Mesothelial cell of epicardium (in vitro differentiated cells): ENCODE measurements at regions not wholly inside any gene's neighbourhood (a gene's known extent, or its start where the extent isn't known, plus 50 kb on each side); places are given as distances from the start of the nearest gene placed in this dataset.

Experiments used
- DNase-seq, 2 experiments: peaks; one replicate each; pipeline ENCODE4 v3.0.0; 2021; ENCODE audit warnings: low spot score in 2 of 2; ENCODE audit not compliant: unreplicated experiment in 2 of 2
- H3K27ac Mint-ChIP-seq: 2 replicates; pipeline ENCODE4 v1.8.0; 2021; ENCODE audit warnings: mixed read lengths
- H3K27me3 Mint-ChIP-seq: 2 replicates; pipeline ENCODE4 v1.8.0; 2021; ENCODE audit warnings: low read depth, mixed read lengths
- H3K36me3 Mint-ChIP-seq: 2 replicates; pipeline ENCODE4 v1.8.0; 2021; ENCODE audit warnings: mixed read lengths
- H3K4me1 Mint-ChIP-seq: 2 replicates; pipeline ENCODE4 v1.8.0; 2021; ENCODE audit warnings: mixed read lengths
- H3K4me3 Mint-ChIP-seq: 2 replicates; pipeline ENCODE4 v1.8.0; 2021; ENCODE audit warnings: mild to moderate bottlenecking, moderate library complexity, mixed read lengths
- H3K9me3 Mint-ChIP-seq: 2 replicates; pipeline ENCODE4 v1.8.0; 2021; ENCODE audit warnings: mixed read lengths
- TF ChIP-seq, protein P1 (sequence below): fragments of 200-600 bp; sonication (generic); IDR thresholded peaks from one replicate; pipeline ENCODE4 v1.5.0; 2021; ENCODE audit warnings: antibody characterized with exemption; ENCODE audit not compliant: unreplicated experiment

DNA sequence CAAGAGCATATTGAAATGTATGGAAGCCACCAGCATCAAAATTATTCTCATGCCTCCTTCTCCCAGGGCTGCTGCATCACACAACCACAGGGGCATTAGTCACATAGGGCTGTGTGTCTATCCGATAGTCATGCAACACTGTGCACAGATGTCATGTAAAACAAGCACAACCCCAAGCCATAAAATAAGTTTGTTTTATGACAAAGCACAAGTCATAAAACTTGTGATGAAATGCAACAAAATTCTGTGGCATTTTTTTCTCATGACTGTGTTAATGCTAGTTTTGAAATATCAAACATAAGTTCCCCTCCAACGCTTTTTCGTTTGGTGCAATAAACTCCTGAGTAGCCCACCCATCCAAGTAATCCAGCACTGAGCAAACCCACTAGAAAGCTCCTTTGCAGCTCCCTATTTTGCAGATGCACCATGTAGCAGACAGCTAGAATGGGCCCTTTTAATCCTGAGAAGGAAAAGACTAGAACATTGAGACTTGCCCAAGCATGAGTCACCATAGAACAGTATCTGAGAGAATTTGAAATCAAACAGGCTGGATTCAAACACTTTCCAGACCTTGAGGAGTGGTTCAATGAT is 93.3 kb upstream of the ZNF366 start:
- no peak overlapping the region for H3K4me3 Mint-ChIP-seq

DNA sequence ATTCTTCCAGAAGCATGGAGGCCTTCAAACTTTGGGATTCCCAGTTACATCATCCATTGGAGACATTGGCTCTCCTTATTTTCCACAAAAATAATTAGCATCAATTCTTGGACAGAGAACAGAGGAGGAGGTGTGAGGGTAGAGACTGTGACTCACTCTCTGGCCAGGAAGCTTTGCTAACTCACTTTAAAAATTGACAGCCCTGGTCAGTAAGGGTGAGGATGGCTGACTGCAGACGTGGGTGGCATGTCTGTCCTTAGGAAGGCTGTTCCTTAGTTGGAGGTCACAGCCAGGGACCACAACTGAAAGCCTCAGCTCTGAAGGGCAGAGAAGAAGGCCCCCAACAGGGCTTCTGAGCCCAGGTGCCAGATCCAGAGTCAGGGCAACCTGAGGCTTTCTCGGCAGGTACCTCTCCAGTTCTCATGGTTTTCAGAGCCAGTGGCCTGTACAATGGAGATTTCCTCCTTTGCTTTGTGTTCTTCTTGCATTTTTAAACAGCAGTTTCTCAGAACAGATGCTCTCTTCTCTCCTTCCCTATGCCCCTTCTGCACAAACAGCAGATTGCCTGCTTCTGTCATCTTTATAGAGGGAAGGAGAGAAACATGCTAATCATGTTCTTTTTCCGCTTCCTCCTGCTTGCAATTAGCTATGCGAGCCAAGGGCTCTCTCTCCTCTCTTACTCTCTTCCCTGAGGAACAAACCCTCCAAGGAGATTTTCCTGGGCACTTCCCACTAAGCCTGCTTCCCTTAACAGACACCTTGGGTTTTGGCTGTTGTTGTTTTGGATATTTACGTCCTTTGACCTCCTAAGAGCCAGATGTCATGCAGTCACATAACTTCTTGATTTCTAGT is 92.5 kb upstream of the ZNF366 start:
- no peaks in the 10 kb centered on the region for H3K27me3 Mint-ChIP-seq
- no peak for DNase-seq
- no peak overlapping the region for H3K27ac Mint-ChIP-seq
- H3K4me3 Mint-ChIP-seq = no peak overlapping the region
- peaks cover 11% of the 10 kb centered on the region for H3K9me3 Mint-ChIP-seq
- peaks cover 4% of the 10 kb centered on the region for H3K36me3 Mint-ChIP-seq
- peaks cover 23% of the 10 kb centered on the region for H3K4me1 Mint-ChIP-seq
- TF ChIP-seq, protein P1, sequence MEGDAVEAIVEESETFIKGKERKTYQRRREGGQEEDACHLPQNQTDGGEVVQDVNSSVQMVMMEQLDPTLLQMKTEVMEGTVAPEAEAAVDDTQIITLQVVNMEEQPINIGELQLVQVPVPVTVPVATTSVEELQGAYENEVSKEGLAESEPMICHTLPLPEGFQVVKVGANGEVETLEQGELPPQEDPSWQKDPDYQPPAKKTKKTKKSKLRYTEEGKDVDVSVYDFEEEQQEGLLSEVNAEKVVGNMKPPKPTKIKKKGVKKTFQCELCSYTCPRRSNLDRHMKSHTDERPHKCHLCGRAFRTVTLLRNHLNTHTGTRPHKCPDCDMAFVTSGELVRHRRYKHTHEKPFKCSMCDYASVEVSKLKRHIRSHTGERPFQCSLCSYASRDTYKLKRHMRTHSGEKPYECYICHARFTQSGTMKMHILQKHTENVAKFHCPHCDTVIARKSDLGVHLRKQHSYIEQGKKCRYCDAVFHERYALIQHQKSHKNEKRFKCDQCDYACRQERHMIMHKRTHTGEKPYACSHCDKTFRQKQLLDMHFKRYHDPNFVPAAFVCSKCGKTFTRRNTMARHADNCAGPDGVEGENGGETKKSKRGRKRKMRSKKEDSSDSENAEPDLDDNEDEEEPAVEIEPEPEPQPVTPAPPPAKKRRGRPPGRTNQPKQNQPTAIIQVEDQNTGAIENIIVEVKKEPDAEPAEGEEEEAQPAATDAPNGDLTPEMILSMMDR = no peak

More for the DNA sequence above, 93.3 kb upstream of the ZNF366 start:
- Mint-ChIP-seq H3K36me3 (peaks cover 4% of the 10 kb centered on the region), H3K4me1 (peaks cover 23% of the 10 kb centered on the region), H3K27me3 (no peaks in the 10 kb centered on the region), H3K27ac (no peak overlapping the region), H3K9me3 (peaks cover 11% of the 10 kb centered on the region)
- TF ChIP-seq, protein P1 = no peak
- no peak for DNase-seq

DNA sequence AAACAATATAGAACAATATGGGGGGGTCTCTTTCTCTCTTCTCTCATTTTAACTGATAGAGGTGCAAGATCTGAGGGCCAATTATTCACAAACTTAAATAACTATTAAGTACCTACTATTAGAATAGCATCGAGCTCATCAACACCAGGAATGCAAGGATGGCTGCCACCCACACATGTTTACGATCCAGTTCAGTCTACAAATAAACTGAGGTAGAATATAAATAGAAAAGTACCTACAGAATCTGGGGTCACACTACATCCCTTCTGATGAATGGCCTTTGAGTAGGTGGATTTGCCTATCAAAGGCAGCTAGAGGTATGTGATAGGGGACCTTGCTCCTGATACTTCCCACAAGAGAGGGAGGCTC is 91.8 kb upstream of the ZNF366 start:
- Mint-ChIP-seq H3K36me3 (peaks cover 4% of the 10 kb centered on the region), H3K27ac (no peak overlapping the region), H3K4me1 (peaks cover 23% of the 10 kb centered on the region), H3K4me3 (no peak overlapping the region), H3K9me3 (peaks cover 11% of the 10 kb centered on the region), H3K27me3 (no peaks in the 10 kb centered on the region)
- TF ChIP-seq, protein P1 = no peak
- DNase-seq = no peak

DNA sequence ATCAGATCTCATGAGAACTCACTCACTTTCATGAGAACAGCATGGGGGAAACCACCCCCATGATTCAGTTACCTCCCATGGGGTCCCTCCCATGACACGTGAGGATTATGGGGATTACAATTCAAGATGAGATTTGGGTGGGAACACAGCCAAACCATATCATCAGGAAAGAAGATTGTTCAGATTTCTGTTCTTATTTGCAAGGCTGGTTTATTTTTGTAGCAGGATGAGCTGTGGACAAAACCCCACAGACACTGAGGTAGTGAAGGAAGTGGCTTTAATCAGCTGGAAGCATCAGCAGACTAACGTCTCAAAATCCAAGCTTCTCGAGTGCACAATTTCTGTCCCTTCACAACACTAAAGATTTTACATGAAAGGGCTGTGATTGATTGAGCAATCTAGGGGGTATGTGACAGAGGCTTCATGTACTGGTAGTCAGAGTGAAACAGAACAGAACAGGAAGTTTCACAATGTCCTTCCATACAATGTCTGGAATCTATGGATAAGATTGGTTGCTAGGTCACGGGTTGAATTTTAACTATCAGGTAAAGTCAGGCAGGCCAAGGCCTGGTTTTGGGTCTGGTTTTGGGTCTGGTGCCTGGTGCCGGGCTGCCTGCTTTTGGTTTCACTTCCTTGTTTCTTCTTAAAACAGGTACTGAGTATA is 91.3 kb upstream of the ZNF366 start:
- H3K27me3 Mint-ChIP-seq = no peaks in the 10 kb centered on the region
- peaks cover 11% of the 10 kb centered on the region for H3K9me3 Mint-ChIP-seq
- H3K4me1 Mint-ChIP-seq = peaks cover 23% of the 10 kb centered on the region
- H3K27ac Mint-ChIP-seq = peak overlapping the region; percentile 87
- no peak for DNase-seq
- H3K4me3 Mint-ChIP-seq = no peak overlapping the region
- peaks cover 4% of the 10 kb centered on the region for H3K36me3 Mint-ChIP-seq
- TF ChIP-seq, protein P1 = no peak

DNA sequence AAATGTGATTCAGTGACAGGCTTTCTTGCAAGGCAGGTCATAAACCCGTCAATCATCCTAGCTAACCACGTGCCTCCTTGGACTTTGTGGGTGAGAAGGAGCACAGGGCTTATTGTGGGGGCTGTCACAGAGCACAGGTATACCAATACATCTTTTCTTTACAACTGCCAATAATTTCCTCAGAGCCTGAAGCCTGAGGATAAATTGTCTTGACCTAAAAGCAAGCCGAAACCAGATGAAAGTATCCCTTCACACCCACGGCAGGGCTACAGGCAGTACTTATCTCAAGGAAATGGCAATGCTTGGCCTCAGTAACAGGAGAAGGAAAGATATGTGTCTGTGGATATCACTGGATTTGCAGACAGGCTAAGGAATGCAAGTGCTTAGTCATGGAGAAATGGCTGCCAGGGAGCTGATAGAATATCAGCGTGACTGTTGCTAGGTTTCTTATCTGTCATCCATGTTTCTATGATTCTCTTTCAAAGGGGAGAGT is 90.3 kb upstream of the ZNF366 start:
- Mint-ChIP-seq H3K27ac (peak overlapping the region; percentile 87), H3K9me3 (peaks cover 11% of the 10 kb centered on the region), H3K36me3 (peaks cover 4% of the 10 kb centered on the region), H3K4me1 (peaks cover 23% of the 10 kb centered on the region), H3K4me3 (no peak overlapping the region), H3K27me3 (no peaks in the 10 kb centered on the region)
- TF ChIP-seq, protein P1 = no peak
- DNase-seq = no peak
